ENCODE measurements at regions not wholly inside any gene's neighbourhood (a gene's known extent, or its start where the extent isn't known, plus 50 kb on each side); places are given as distances from the start of the nearest gene placed in this dataset.

- no peak for DNase-seq
- intact Hi-C loops (cut with micrococcal nuclease), result no loop called here
- no peaks in the 10 kb centered on the region for H3K36me3 Mint-ChIP-seq (ENCODE audit: low read depth)
- TF ChIP-seq CTCF (IDR thresholded peaks at IDR 0.05), result no peak
- H3K4me3 Mint-ChIP-seq, result no peak overlapping the region
- no peaks in the 10 kb centered on the region for H3K27me3 Mint-ChIP-seq
- CTCF ChIA-PET, result no interaction called here
- POLR2A ChIA-PET, result no interaction called here
- no peak overlapping the region for H3K27ac Mint-ChIP-seq
- H3K9me3 Mint-ChIP-seq, result no peaks in the 10 kb centered on the region
- H3K4me1 Mint-ChIP-seq (ENCODE audit: low read depth), result no peaks in the 10 kb centered on the region
- no peak for ATAC-seq
Measured at GRCh38 chr5:117473165-117473564, 898.5 kb upstream of the SEMA6A start.

- ChIA-PET POLR2A (no interaction called here), CTCF (no interaction called here)
- Mint-ChIP-seq H3K4me3 (no peak overlapping the region), H3K36me3 (ENCODE audit: low read depth) (no peaks in the 10 kb centered on the region), H3K9me3 (no peaks in the 10 kb centered on the region), H3K27me3 (no peaks in the 10 kb centered on the region), H3K4me1 (ENCODE audit: low read depth) (no peaks in the 10 kb centered on the region), H3K27ac (no peak overlapping the region)
- ATAC-seq, result no peak
- TF ChIP-seq CTCF (IDR thresholded peaks at IDR 0.05), result no peak
- intact Hi-C loops (cut with micrococcal nuclease), result no loop called here
- DNase-seq, result no peak
Measured at GRCh38 chr5:117463881-117464570, 889.4 kb upstream of the SEMA6A start.

GRCh38 chr5:117461966-117462365 is 887.3 kb upstream of the SEMA6A start:
- ATAC-seq (no peak), DNase-seq (no peak)
- no peak overlapping the region for H3K4me3 Mint-ChIP-seq
- no peaks in the 10 kb centered on the region for H3K9me3 Mint-ChIP-seq
- H3K27ac Mint-ChIP-seq, result no peak overlapping the region
- ChIA-PET POLR2A (no interaction called here), CTCF (no interaction called here)
- TF ChIP-seq CTCF (IDR thresholded peaks at IDR 0.05), result no peak
- no peaks in the 10 kb centered on the region for H3K27me3 Mint-ChIP-seq
- H3K36me3 Mint-ChIP-seq (ENCODE audit: low read depth), result no peaks in the 10 kb centered on the region
- H3K4me1 Mint-ChIP-seq (ENCODE audit: low read depth), result no peaks in the 10 kb centered on the region
- intact Hi-C loops (cut with micrococcal nuclease), result no loop called here

GRCh38 chr5:117461403-117461802 is 886.8 kb upstream of the SEMA6A start:
- no peak overlapping the region for H3K27ac Mint-ChIP-seq
- POLR2A ChIA-PET, result no interaction called here
- no peak for DNase-seq
- CTCF ChIA-PET, result no interaction called here
- H3K36me3 Mint-ChIP-seq (ENCODE audit: low read depth), result no peaks in the 10 kb centered on the region
- no peak for TF ChIP-seq CTCF (IDR thresholded peaks at IDR 0.05)
- H3K27me3 Mint-ChIP-seq, result no peaks in the 10 kb centered on the region
- H3K9me3 Mint-ChIP-seq, result no peaks in the 10 kb centered on the region
- H3K4me1 Mint-ChIP-seq (ENCODE audit: low read depth), result no peaks in the 10 kb centered on the region
- no peak overlapping the region for H3K4me3 Mint-ChIP-seq
- intact Hi-C loops (cut with micrococcal nuclease), result no loop called here
- ATAC-seq, result no peak

GRCh38 chr5:117457656-117458055 is 883.0 kb upstream of the SEMA6A start:
- H3K36me3 Mint-ChIP-seq (ENCODE audit: low read depth), result no peaks in the 10 kb centered on the region
- CTCF ChIA-PET, result no interaction called here
- no peak overlapping the region for H3K27ac Mint-ChIP-seq
- no peak for TF ChIP-seq CTCF (IDR thresholded peaks at IDR 0.05)
- intact Hi-C loops (cut with micrococcal nuclease), result loop anchor here (10.0 kb wide), 1 partner anchor 1337 kb away; no protein-coding TSS in a partner anchor
- ATAC-seq, result no peak
- no peaks in the 10 kb centered on the region for H3K27me3 Mint-ChIP-seq
- H3K4me3 Mint-ChIP-seq, result no peak overlapping the region
- DNase-seq, result no peak
- POLR2A ChIA-PET, result no interaction called here
- H3K4me1 Mint-ChIP-seq (ENCODE audit: low read depth), result no peaks in the 10 kb centered on the region
- no peaks in the 10 kb centered on the region for H3K9me3 Mint-ChIP-seq
